GM12878 (cell line): ENCODE measurements at regions not wholly inside any gene's neighbourhood (a gene's known extent, or its start where the extent isn't known, plus 50 kb on each side); places are given as distances from the start of the nearest gene placed in this dataset.

Source experiments
- ATAC-seq: fragments of 200-7000 bp; cut with Tn5 transposase; 3 replicates; pipeline ENCODE4 v1.9.1; 2020; ENCODE audit warnings: mild to moderate bottlenecking, moderate library complexity
- BruUV-seq: library from RNA; stranded (reverse); fragments of 400-500 nt; replicated peaks from 2 replicates; lab custom pipeline; 2021; lab: Mats Ljungman, UMichigan
- CTCF ChIA-PET: fragments of 300-600 bp; sonication (Branson Sonifier 250); formaldehyde crosslinking; extraction: SDS; loops from one replicate; lab custom pipeline; 2021; ENCODE audit warnings: inconsistent platforms; lab: Yijun Ruan, JAX
- POLR2A ChIA-PET: fragments of 350-600 bp; formaldehyde crosslinking; extraction: SDS; loops from one replicate; lab custom pipeline; 2021; ENCODE audit warnings: inconsistent platforms; lab: Charles Lee
- RAD21 ChIA-PET: fragments of 300-600 bp; sonication (Branson Sonifier 250); formaldehyde crosslinking; loops from one replicate; lab custom pipeline; 2023; ENCODE audit warnings: antibody characterized with exemption; ENCODE audit not compliant: unreplicated experiment; lab: Charles Lee
- SMC1A ChIA-PET: fragments of 300-600 bp; sonication (Branson Sonifier 250); formaldehyde crosslinking; loops from one replicate; lab custom pipeline; 2023; ENCODE audit not compliant: unreplicated experiment, uncharacterized antibody; lab: Charles Lee
- DNase-seq: peaks from one replicate; pipeline ENCODE4 v3.0.0-alpha.2; 2011; ENCODE audit warnings: low read depth, low spot score
- FAIRE-seq: peaks from 3 replicates; lab custom pipeline; 2011; peaks lifted over from hg19 to GRCh38; lab: Jason Lieb, UNC
- H2AFZ ChIP-seq: 2 replicates; pipeline ENCODE4 v1.6.0; 2011; ENCODE audit warnings: low read depth, low read length, control low read depth; ENCODE audit not compliant: control insufficient read depth
- H3K27ac ChIP-seq: 2 replicates; pipeline ENCODE4 v1.5.1; 2011; ENCODE audit warnings: control low read depth; ENCODE audit not compliant: control insufficient read depth, insufficient read depth
- H3K27me3 ChIP-seq, 2 experiments: replicated peaks in 1 of 2; 2 replicates each; pipeline versions ENCODE4 v1.6.0 to v1.6.1; 2011; ENCODE audit warnings: low read length in 1 of 2; ENCODE audit not compliant: control insufficient read depth in 2 of 2, insufficient read depth in 2 of 2
- H3K36me3 ChIP-seq, 2 experiments: 2 replicates each; pipeline ENCODE4 v1.5.1; 2011; ENCODE audit warnings: low read length in 1 of 2; ENCODE audit not compliant: control insufficient read depth in 2 of 2, insufficient read depth in 2 of 2
- H3K4me1 ChIP-seq: 2 replicates; pipeline ENCODE4 v1.6.1; 2011; ENCODE audit warnings: mild to moderate bottlenecking, low read length, moderate library complexity, mixed read lengths; ENCODE audit not compliant: control insufficient read depth, insufficient read depth
- H3K4me2 ChIP-seq: 2 replicates; pipeline ENCODE4 v1.6.0; 2011; ENCODE audit warnings: control low read depth; ENCODE audit not compliant: control insufficient read depth, insufficient read depth
- H3K4me3 ChIP-seq: fragments of 200-600 bp; sonication (generic); 2 replicates; pipeline ENCODE4 v1.5.1; 2016
- H3K79me2 ChIP-seq: 2 replicates; pipeline ENCODE4 v1.6.0; 2011; ENCODE audit warnings: low read length; ENCODE audit not compliant: control insufficient read depth, insufficient read depth
- H3K9ac ChIP-seq: 2 replicates; pipeline ENCODE4 v1.8.0; 2011; ENCODE audit warnings: low read length, control low read depth, mixed read lengths; ENCODE audit not compliant: control insufficient read depth, insufficient read depth
- H3K9me3 ChIP-seq: replicated peaks from 3 replicates; pipeline ENCODE4 v1.5.1; 2011; ENCODE audit warnings: mild to moderate bottlenecking, low read length; ENCODE audit not compliant: control insufficient read depth, insufficient read depth
- H4K20me1 ChIP-seq: 2 replicates; pipeline ENCODE4 v1.6.0; 2011; ENCODE audit not compliant: control insufficient read depth, insufficient read depth
- CUX1 ChIP-seq: IDR thresholded peaks from 2 replicates; pipeline ENCODE4 v1.6.1; 2012; ENCODE audit warnings: improper control_type of control experiment, low read depth, low read length; ENCODE audit not compliant: insufficient replicate concordance
- EGR1 ChIP-seq, 2 experiments: IDR thresholded peaks; 1 replicate in 1 of 2; 2 replicates in 1 of 2; pipeline ENCODE4 v1.6.1; 2011 to 2012; ENCODE audit warnings: low read depth in 2 of 2, low read length in 2 of 2, borderline replicate concordance in 1 of 2, mild to moderate bottlenecking in 1 of 2, moderate library complexity in 1 of 2
- EP300 ChIP-seq, 2 experiments: fragments of 150-350 bp in 1 of 2; IDR thresholded peaks; 2 replicates each; pipeline ENCODE4 v1.6.1; 2011 to 2012; ENCODE audit warnings: low read depth in 2 of 2, low read length in 2 of 2, borderline replicate concordance in 1 of 2, improper control_type of control experiment in 1 of 2, inconsistent platforms in 1 of 2; ENCODE audit not compliant: control insufficient read depth in 1 of 2
- GABPA ChIP-seq: IDR thresholded peaks from 2 replicates; pipeline ENCODE4 v1.6.1; 2014; ENCODE audit warnings: antibody characterized with exemption, low read depth, mild to moderate bottlenecking, inconsistent platforms
- HDAC6 ChIP-seq: fragments of 200-600 bp; sonication (generic); IDR thresholded peaks from one replicate; pipeline ENCODE4 v1.8.0; 2017; ENCODE audit warnings: antibody characterized with exemption; ENCODE audit not compliant: unreplicated experiment
- JUNB ChIP-seq: IDR thresholded peaks from 2 replicates; pipeline ENCODE4 v1.6.1; 2016; ENCODE audit warnings: antibody characterized with exemption, mild to moderate bottlenecking
- KAT2A ChIP-seq: conservative IDR thresholded peaks from 2 replicates; pipeline ENCODE4 v1.6.1; 2011; ENCODE audit warnings: low read depth, low read length; ENCODE audit not compliant: control insufficient read depth
- NKRF ChIP-seq: fragments of 450-650 bp; conservative IDR thresholded peaks from 2 replicates; pipeline ENCODE4 v1.6.1; 2017; ENCODE audit warnings: mild to moderate bottlenecking, moderate library complexity
- NR2C2 ChIP-seq: IDR thresholded peaks from 2 replicates; pipeline ENCODE4 v1.6.1; 2011; ENCODE audit warnings: borderline replicate concordance, low read depth; ENCODE audit not compliant: control insufficient read depth, insufficient read length
- RUNX3 ChIP-seq: IDR thresholded peaks from 2 replicates; pipeline ENCODE4 v1.6.1; 2012; ENCODE audit warnings: low read length, inconsistent platforms
- SREBF2 ChIP-seq: IDR thresholded peaks from 2 replicates; pipeline ENCODE4 v1.6.1; 2012; ENCODE audit warnings: mild to moderate bottlenecking, low read length
- SUPT20H ChIP-seq: IDR thresholded peaks from 2 replicates; pipeline ENCODE4 v1.6.1; 2011; ENCODE audit warnings: low read depth, mild to moderate bottlenecking, low read length, moderate library complexity, borderline replicate concordance; ENCODE audit not compliant: control insufficient read depth
- TCF3 ChIP-seq: IDR thresholded peaks from 2 replicates; pipeline ENCODE4 v1.6.1; 2012; ENCODE audit warnings: low read depth, mild to moderate bottlenecking, low read length, borderline replicate concordance; ENCODE audit not compliant: insufficient read depth
- USF1 ChIP-seq: IDR thresholded peaks from 2 replicates; pipeline ENCODE4 v1.6.1; 2011; ENCODE audit warnings: borderline replicate concordance, low read depth, mild to moderate bottlenecking, moderate library complexity, mixed read lengths, low read length; ENCODE audit not compliant: insufficient read depth; ENCODE audit errors: extremely low read length
- ZNF384 ChIP-seq: IDR thresholded peaks from 2 replicates; pipeline ENCODE4 v1.6.1; 2012; ENCODE audit warnings: low read depth, mild to moderate bottlenecking, low read length, improper control_type of control experiment, borderline replicate concordance
- WGBS: methylation state at CpG from one replicate; pipeline ENCODE4 v1.1.6; 2016; ENCODE audit warnings: low lambda C conversion rate; ENCODE audit not compliant: insufficient replicate concordance, insufficient coverage; ENCODE audit errors: missing lambda C conversion rate; 5-methylcytosine and 5-hydroxymethylcytosine counted together
- in situ Hi-C: fragments of 300-500 bp; cut with MboI; formaldehyde crosslinking; loops from 9 replicates; pipeline ENCODE4 v1.14.3; 2018; ENCODE audit warnings: mixed read lengths
- intact Hi-C: fragments of 100-400 bp; cut with micrococcal nuclease; formaldehyde crosslinking; loops from one replicate; pipeline ENCODE4 v1.14.2; 2022; ENCODE audit not compliant: unreplicated experiment

GRCh38 chr2:76613330-76613729 lies 902.6 kb upstream of the GCFC2 start (continued):
- no peak for TF ChIP-seq CUX1
- no peak for TF ChIP-seq HDAC6

GRCh38 chr2:76612764-76613163 lies 902.0 kb upstream of the GCFC2 start:
- Histone ChIP-seq H3K4me3 (no peak overlapping the region), H4K20me1 (no peaks in the 10 kb centered on the region), H3K27ac (no peak overlapping the region), H2AFZ (no peak overlapping the region), H3K27me3 (no peaks in the 10 kb centered on the region), H3K4me2 (no peak overlapping the region), H3K79me2 (no peaks in the 10 kb centered on the region), H3K36me3 (no peaks in the 10 kb centered on the region), H3K9me3 (no peaks in the 10 kb centered on the region), H3K4me1 (no peaks in the 10 kb centered on the region), H3K9ac (no peak overlapping the region)
- DNase-seq (no peak), ATAC-seq (no peak), FAIRE-seq (no peak)
- ChIA-PET POLR2A (no interaction called here), CTCF (interaction anchor here (1.6 kb wide), 1 partner anchor 13 kb away, joined by 6 read pairs; no protein-coding TSS in a partner anchor), RAD21 (no interaction called here), SMC1A (interaction anchor here (1.8 kb wide), 1 partner anchor 13 kb away, joined by 4 read pairs; no protein-coding TSS in a partner anchor)
- WGBS = 3% methylated on average over 2 of the region's 2 CpGs
- intact Hi-C loops (no loop called here), in situ Hi-C loops (no loop called here)
- BruUV-seq = no TSS peak
- TF ChIP-seq RUNX3 (no peak), TCF3 (no peak), USF1 (no peak), NR2C2 (no peak), ZNF384 (no peak), EGR1 (IDR thresholded peaks at IDR 0.05; ENCODE audit: borderline replicate concordance in 1 of 2, low read depth in 2 of 2, low read length in 2 of 2) (no peak), JUNB (no peak), EP300 (IDR thresholded peaks at IDR 0.05; ENCODE audit: borderline replicate concordance in 1 of 2, control insufficient read depth in 1 of 2, low read depth in 2 of 2, low read length in 2 of 2) (no peak), SREBF2 (no peak), SUPT20H (no peak), NKRF (no peak), GABPA (no peak), KAT2A (no peak)
